RWPE1 (cell line): ENCODE measurements at regions not wholly inside any gene's neighbourhood (a gene's known extent, or its start where the extent isn't known, plus 50 kb on each side); places are given as distances from the start of the nearest gene placed in this dataset.
"Not testable (repeated sequence)": the region's sequence is repeated elsewhere in the genome, so short reads cannot be mapped to it uniquely, and the experiment has no call there.

Source experiments
- CTCF ChIA-PET: fragments of 350-600 bp; sonication (Branson Sonifier 250); formaldehyde crosslinking; extraction: SDS; loops from one replicate; lab custom pipeline; 2021; lab: Yijun Ruan, JAX
- POLR2A ChIA-PET: fragments of 400-600 bp; formaldehyde crosslinking; extraction: SDS; loops from one replicate; lab custom pipeline; 2020; ENCODE audit warnings: antibody characterized with exemption; ENCODE audit not compliant: low non-redundant PET; lab: Yijun Ruan, JAX
- DNase-seq: peaks from one replicate; pipeline ENCODE4 v3.0.0; 2012; ENCODE audit warnings: low spot score
- H3K27ac ChIP-seq: fragments of 450-650 bp; 2 replicates; pipeline ENCODE4 v1.5.1; 2017
- TF ChIP-seq, protein P1 (sequence below): fragments of 450-650 bp; conservative IDR thresholded peaks from 2 replicates; pipeline ENCODE4 v1.5.1; 2017; ENCODE audit warnings: low read depth, mild to moderate bottlenecking

DNA sequence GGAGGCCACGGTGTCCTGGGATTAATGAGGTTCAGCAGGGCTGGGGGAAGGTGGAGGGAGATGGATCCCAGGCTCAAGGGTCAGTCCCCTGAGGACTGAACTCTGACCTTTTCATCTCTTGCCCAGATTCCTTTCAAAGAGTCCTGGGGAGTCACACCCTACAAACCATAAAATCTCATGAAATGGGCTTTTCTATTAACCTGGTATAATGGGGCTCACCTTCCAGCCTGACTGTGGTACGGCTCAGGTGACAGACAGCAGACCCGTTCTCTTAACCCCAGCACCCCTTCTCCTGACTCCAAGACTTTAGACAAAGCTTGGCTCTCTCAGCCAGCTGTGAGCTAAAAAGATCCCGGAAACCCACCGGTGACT lies 268.2 kb downstream of the ADGRD1 start:
- TF ChIP-seq, protein P1, sequence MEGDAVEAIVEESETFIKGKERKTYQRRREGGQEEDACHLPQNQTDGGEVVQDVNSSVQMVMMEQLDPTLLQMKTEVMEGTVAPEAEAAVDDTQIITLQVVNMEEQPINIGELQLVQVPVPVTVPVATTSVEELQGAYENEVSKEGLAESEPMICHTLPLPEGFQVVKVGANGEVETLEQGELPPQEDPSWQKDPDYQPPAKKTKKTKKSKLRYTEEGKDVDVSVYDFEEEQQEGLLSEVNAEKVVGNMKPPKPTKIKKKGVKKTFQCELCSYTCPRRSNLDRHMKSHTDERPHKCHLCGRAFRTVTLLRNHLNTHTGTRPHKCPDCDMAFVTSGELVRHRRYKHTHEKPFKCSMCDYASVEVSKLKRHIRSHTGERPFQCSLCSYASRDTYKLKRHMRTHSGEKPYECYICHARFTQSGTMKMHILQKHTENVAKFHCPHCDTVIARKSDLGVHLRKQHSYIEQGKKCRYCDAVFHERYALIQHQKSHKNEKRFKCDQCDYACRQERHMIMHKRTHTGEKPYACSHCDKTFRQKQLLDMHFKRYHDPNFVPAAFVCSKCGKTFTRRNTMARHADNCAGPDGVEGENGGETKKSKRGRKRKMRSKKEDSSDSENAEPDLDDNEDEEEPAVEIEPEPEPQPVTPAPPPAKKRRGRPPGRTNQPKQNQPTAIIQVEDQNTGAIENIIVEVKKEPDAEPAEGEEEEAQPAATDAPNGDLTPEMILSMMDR: no peak
- H3K27ac ChIP-seq: no peak overlapping the region
- DNase-seq: no peak
- POLR2A ChIA-PET: no interaction called here
- CTCF ChIA-PET: no interaction called here

DNA sequence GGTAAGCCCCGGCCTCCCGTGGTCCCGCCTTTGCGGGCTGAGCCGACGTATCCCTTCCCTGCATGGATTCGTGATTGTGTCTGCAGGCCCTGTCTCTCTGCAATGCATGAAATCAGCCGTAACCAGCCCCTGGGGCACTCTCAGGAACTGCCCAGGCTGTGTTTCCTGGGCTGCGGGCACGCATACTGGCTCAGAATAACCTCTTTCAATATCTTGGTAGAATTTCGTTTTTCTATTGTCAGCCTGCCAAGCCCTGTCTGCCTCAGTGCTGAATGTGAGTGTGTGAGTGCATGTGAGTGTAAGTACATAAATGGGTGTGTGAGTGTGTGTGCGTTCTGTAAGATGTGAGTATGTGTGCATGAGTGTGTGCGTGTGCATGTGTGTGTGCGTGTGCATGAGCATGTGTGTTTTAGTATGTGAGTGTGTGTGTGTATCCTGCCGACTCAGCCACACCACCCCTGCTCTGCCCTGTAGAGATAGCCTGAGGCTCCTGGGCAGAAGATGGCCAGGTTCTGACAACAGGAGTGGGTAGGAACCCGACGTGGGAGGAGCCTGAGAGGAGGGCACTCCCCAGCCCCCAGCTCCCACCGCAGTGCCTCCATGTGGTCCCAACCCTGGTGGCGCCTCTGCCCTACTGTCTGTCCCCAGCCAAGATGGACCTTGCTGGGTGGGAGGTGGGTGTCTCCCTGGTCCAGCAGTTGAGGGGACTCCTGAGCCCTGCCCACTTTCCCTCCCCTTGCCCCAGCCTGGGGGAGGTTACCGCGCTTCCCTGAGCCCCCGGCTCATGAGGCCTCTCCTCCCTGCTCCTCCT lies 268.8 kb downstream of the ADGRD1 start:
- H3K27ac ChIP-seq: no peak overlapping the region

DNA sequence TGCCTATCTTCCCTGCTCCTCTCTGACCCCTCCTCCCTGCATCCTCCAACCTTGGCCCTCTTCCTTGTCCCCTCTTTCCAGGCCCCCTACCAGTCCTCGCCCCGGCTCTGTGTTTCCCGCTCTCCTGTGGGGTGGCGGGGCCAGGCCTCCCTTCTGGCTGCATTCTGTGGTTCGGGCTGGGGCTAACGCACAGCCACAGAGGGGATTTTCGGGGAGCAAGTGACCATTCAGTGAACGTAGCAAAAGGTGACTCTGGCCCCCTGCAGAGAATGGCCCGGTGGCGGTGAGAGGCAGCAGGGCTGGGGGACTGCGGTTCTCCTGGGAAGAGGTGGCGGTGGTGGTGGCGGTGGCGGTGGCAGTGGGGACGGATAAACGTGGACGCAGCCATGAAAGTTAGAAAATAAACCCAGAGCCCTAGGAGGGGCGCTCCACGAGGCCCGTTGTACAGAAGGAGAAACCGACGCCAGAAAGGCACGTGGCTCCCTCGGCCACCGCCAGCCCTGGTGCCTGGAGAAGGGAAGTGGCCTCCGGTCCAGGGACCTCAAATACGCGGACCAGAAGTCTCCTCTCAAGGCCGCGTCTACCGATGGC lies 269.6 kb downstream of the ADGRD1 start:
- no peak overlapping the region for H3K27ac ChIP-seq
- CTCF ChIA-PET: no interaction called here
- DNase-seq: no peak
- POLR2A ChIA-PET: no interaction called here
- TF ChIP-seq, protein P1: no peak

More for the DNA sequence above, 268.8 kb downstream of the ADGRD1 start:
- TF ChIP-seq, protein P1: no peak
- ChIA-PET CTCF (no interaction called here), POLR2A (no interaction called here)
- DNase-seq: no peak

DNA sequence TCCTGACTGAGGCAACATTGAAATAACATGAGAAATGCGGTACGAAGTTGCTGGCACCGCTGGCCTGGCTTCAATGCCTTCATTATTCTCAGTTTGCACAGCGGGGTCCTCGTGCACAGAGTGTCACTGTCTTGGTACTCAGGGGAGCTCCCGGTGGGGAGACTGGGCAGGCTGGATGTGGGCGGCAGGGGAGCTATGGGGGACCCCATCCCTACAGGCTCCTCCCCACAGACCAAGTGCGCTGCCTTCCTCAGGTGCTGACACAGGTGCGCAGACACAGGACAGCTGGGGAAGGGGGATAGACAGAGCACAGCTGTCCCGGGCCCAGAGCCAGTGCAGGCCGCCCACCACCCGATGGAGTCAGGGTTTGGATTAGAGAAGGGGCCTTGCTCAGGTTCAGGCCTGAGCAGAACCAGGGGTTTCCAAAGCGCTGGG lies 270.1 kb downstream of the ADGRD1 start:
- no peak overlapping the region for H3K27ac ChIP-seq
- TF ChIP-seq, protein P1: no peak
- no peak for DNase-seq
- ChIA-PET CTCF (no interaction called here), POLR2A (no interaction called here)

DNA sequence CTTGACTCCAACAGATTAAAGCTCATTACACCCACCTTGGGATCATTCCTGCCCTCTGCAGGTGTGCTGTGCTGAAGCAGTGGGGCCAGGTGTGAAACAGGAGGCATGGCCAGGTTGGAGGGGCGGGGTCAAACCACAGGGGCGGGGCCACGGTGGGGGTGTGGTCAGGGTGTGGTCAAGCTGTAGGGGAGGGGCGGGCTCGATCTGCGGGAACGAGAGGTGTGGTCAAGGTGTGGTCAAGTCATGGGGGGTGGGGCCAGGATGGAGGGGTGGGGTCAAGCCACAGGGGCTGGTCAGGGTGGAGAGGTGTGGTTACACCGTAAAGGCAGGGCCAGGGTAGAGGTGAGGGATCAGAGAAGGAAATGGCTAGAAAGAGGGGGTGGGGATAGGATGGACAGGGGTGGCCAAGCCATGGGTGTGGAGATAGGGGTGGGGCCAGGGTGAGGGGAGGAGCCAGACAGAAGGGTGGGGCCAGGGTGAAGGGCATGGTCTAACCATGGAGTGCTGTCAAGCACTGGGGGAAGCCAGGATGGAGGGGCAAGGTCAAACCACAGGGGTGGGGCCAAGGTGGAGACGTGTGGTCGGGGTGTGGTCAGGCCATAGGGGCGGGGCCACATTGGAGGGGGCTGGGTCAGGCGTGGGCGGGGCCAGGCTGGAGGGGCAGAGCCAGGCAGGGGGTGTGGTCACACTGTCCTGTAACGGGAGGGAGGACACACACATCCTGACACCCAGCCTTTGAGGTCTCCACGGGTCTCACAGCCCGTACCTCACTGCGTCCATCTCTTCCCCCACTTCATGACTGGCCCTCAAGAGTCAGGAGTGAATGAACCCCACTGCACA lies 270.7 kb downstream of the ADGRD1 start:
- CTCF ChIA-PET, H3K27ac ChIP-seq, POLR2A ChIA-PET: not testable (repeated sequence)
- peak; percentile 23 for DNase-seq

DNA sequence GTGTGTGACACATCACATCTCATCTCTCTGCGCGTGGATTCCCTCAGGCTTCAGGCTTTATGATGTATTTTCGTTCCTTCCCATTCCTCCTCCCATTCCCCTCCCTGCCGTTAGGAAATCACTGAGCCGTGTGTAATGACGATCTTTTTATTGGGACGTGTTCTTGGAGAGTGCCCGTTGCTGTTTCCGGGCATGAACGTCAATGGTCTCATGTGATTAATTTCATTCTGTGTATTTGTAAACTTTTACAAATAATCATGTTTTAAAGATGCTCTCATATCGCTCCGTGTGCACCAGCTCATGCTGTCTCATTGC lies 271.3 kb downstream of the ADGRD1 start:
- CTCF ChIA-PET, H3K27ac ChIP-seq, POLR2A ChIA-PET, DNase-seq: not testable (repeated sequence)

DNA sequence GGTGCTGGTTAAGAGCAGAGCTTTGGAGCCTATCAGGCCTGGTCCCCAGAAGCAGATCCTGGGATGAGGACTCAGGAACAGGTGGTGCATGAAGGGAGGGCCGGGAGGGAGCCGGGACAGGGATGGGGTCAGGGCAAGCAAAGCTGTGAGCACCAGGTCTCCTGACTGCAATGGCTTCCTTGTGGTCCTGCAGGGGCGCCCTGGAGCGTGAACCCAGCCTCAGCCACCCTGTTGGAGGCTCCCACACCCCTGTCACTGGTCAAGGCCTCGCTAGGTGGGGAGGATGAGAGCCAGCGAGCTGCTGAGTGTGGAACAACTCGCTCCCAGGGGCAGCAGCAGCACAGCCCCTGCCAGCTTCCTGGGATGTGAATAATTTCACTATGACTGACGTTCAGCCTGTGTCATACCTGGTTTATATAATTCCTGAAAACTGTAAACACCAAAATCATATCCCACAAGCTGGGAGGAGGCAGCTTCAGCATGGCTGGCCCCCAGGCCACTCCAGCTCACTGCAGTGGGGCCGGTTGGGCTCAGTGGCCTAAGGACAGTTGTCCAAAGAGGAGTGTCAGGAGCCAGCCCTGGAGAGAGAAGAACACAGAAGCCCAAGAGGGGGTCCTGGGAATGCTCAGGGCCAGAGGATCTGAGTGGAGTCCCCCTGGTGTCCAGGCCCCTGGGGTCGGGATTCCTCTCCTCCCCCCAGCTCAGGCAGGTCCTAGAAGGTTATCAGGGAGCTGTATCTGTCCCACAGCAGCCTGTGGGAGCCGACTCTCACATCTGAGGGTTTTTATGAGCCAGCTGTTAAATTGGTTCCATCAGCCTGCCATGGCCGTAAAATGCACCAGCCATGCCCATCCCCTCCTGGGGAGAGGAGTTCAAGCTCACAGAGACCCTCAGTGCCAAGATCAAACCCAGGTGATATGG lies 272.9 kb downstream of the ADGRD1 start:
- ChIA-PET CTCF (interaction anchor here (0.6 kb wide), 1 partner anchor 97 kb away, joined by 4 read pairs; no protein-coding TSS in a partner anchor), POLR2A (no interaction called here)
- DNase-seq: no peak
- H3K27ac ChIP-seq: no peak overlapping the region
- TF ChIP-seq, protein P1: no peak

DNA sequence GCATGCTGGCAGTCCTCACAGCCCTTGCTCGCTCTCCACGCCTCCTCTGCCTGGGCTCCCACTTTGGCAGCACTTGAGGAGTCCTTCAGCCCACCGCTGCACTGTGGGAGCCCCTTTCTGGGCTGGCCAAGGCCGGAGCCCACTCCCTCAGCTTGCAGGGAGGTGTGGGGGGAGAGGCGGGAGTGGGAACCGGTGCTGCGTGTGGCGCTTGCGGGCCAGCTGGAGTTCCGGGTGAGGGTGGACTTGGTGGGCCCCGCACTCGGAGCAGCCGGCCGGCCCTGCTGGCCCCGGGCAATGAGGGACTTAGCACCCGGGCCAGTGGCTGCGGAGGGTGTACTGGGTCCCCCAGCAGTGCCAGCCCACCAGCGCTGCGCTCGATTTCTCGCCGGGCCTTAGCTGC lies 273.9 kb downstream of the ADGRD1 start:
- CTCF ChIA-PET, H3K27ac ChIP-seq, DNase-seq, POLR2A ChIA-PET: not testable (repeated sequence)

DNA sequence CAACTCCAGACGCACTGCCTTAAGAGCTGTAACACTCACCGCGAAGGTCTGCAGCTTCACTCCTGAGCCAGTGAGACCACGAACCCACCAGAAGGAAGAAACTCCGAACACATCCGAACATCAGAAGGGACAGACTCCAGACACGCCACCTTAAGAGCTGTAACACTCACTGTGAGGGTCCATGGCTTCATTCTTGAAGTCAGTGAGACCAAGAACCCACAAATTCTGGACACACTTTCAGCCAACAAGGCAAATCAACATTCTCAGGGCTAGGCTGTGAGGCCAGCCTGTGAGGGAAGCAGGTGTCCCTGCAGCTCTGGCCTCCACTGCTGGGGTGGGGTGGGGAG lies 275.3 kb downstream of the ADGRD1 start:
- H3K27ac ChIP-seq, POLR2A ChIA-PET, DNase-seq: not testable (repeated sequence)
- CTCF ChIA-PET: interaction anchor here (0.6 kb wide), 1 partner anchor 313 kb away, joined by 3 read pairs; no protein-coding TSS in a partner anchor
